ENCODE measurements at regions not wholly inside any gene's neighbourhood (a gene's known extent, or its start where the extent isn't known, plus 50 kb on each side); places are given as distances from the start of the nearest gene placed in this dataset.

- no peak for DNase-seq
- in situ Hi-C loops (cut with MboI; ENCODE audit: low pct_unique_long_range_greater_than_20kb, low sequenced_read_pairs): loop anchor here (25.0 kb wide), 2 partner anchors 178 to 278 kb away; partner anchors contain the start of genes ABCA8 and ABCA9
These were observed 170.8 kb downstream of the ABCA8 start for GRCh38 chr17:68784431-68784830.

DNA sequence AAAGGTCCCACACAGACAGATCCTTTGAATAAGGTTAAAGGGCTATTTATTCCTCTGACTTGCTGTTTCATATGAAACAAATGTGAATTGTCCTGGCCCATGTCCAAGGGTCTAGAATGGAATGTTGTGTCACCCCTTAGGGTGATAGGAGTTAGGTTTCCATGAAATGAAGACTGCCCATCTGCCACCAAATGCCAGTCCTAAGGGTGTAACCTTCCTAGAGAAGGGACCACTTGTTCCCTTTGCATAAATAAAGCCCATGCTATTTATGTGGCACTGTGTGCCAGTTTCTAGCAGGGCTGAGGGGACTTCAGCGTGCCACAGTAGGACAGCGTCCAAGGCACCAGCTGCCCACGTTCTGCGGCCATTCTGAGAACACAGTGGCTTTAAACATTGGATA, 171.3 kb downstream of the ABCA8 start:
- in situ Hi-C loops (cut with MboI; ENCODE audit: low pct_unique_long_range_greater_than_20kb, low sequenced_read_pairs): loop anchor here (25.0 kb wide), 2 partner anchors 178 to 278 kb away; partner anchors contain the start of genes ABCA8 and ABCA9
- DNase-seq: no peak

GRCh38 chr17:68782789-68783188, 172.4 kb downstream of the ABCA8 start:
- in situ Hi-C loops (cut with MboI; ENCODE audit: low pct_unique_long_range_greater_than_20kb, low sequenced_read_pairs): loop anchor here (25.0 kb wide), 2 partner anchors 180 to 280 kb away; partner anchors contain the start of genes ABCA8 and ABCA9
- DNase-seq: no peak

GRCh38 chr17:68780596-68780995, 174.6 kb downstream of the ABCA8 start:
- no peak for DNase-seq
- in situ Hi-C loops (cut with MboI; ENCODE audit: low pct_unique_long_range_greater_than_20kb, low sequenced_read_pairs): loop anchor here (25.0 kb wide), 2 partner anchors 182 to 282 kb away; partner anchors contain the start of genes ABCA8 and ABCA9

- DNase-seq: no peak
- in situ Hi-C loops (cut with MboI; ENCODE audit: low pct_unique_long_range_greater_than_20kb, low sequenced_read_pairs): loop anchor here (10.0 to 25.0 kb wide), 3 partner anchors 184 to 456 kb away; partner anchors contain the start of genes ABCA8 and ABCA9
These were observed 176.5 kb downstream of the ABCA8 start for GRCh38 chr17:68778726-68779125.

- in situ Hi-C loops (cut with MboI; ENCODE audit: low pct_unique_long_range_greater_than_20kb, low sequenced_read_pairs): loop anchor here (10.0 to 25.0 kb wide), 3 partner anchors 184 to 457 kb away; partner anchors contain the start of genes ABCA8 and ABCA9
- DNase-seq: no peak
These were observed 176.9 kb upstream of the FAM20A start for GRCh38 chr17:68777856-68778694.

GRCh38 chr17:68777243-68777855, 176.2 kb upstream of the FAM20A start:
- DNase-seq: peak; percentile 88
- in situ Hi-C loops (cut with MboI; ENCODE audit: low pct_unique_long_range_greater_than_20kb, low sequenced_read_pairs): loop anchor here (10.0 to 25.0 kb wide), 3 partner anchors 185 to 457 kb away; partner anchors contain the start of genes ABCA8 and ABCA9

GRCh38 chr17:68776451-68776850, 175.3 kb upstream of the FAM20A start:
- DNase-seq: no peak
- in situ Hi-C loops (cut with MboI; ENCODE audit: low pct_unique_long_range_greater_than_20kb, low sequenced_read_pairs): loop anchor here (10.0 to 25.0 kb wide), 3 partner anchors 186 to 458 kb away; partner anchors contain the start of genes ABCA8 and ABCA9

DNA sequence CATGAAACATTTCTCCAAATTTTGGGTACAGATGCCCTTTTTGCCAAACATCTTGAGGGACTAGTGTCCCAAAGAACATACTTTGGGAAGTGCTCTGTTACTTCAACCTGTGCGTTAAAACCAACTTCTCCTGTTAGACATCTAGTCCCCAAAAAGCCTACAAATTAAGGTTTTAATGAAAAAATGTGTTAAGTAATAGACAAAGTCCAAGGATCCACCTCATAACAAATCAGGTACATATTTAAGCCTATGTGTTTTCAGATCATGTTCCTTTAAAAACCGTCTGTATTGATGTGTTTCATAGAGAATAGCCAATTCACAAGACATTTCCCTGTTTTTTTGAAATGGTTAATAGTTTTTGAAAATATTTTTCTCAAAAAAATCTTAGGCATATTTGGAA, 174.8 kb upstream of the FAM20A start:
- DNase-seq: no peak
- in situ Hi-C loops (cut with MboI; ENCODE audit: low pct_unique_long_range_greater_than_20kb, low sequenced_read_pairs): loop anchor here (10.0 to 25.0 kb wide), 3 partner anchors 186 to 459 kb away; partner anchors contain the start of genes ABCA8 and ABCA9

- in situ Hi-C loops (cut with MboI; ENCODE audit: low pct_unique_long_range_greater_than_20kb, low sequenced_read_pairs): loop anchor here (10.0 to 25.0 kb wide), 3 partner anchors 187 to 459 kb away; partner anchors contain the start of genes ABCA8 and ABCA9
- peak; percentile 29 for DNase-seq
These were observed 174.2 kb upstream of the FAM20A start for GRCh38 chr17:68775318-68775717.

- in situ Hi-C loops (cut with MboI; ENCODE audit: low pct_unique_long_range_greater_than_20kb, low sequenced_read_pairs): loop anchor here (10.0 kb wide), 1 partner anchor 463 kb away; no protein-coding TSS in a partner anchor
- peak; percentile 87 for DNase-seq
These were observed 170.8 kb upstream of the FAM20A start for GRCh38 chr17:68771867-68772515.

DNA sequence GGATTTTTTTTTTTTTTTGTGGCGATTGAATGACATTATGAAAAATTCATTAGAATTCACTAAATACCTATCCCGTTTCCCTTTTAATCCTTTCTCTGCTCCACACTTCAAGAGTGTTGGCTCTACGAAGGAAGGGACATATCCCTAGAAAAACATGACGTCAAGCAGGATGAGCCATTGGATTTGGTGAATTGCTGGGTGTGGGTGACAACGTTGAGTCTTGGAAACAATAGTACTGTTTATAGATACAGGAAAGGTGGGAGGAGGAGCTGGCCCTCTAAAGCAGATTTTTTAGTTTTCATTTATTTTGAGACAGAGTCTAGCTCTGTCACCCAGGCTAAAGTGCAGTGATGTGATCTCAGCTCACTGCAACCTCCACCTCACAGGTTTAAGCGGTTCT, 167.6 kb upstream of the FAM20A start:
- in situ Hi-C loops (cut with MboI; ENCODE audit: low pct_unique_long_range_greater_than_20kb, low sequenced_read_pairs): no loop called here
- no peak for DNase-seq

GRCh38 chr17:68766640-68767039, 165.5 kb upstream of the FAM20A start:
- in situ Hi-C loops (cut with MboI; ENCODE audit: low pct_unique_long_range_greater_than_20kb, low sequenced_read_pairs): no loop called here
- DNase-seq: no peak

GRCh38 chr17:68763562-68763961, 162.4 kb upstream of the FAM20A start:
- in situ Hi-C loops (cut with MboI; ENCODE audit: low pct_unique_long_range_greater_than_20kb, low sequenced_read_pairs): no loop called here
- DNase-seq: no peak

- DNase-seq: no peak
- in situ Hi-C loops (cut with MboI; ENCODE audit: low pct_unique_long_range_greater_than_20kb, low sequenced_read_pairs): no loop called here
These were observed 161.7 kb upstream of the FAM20A start for GRCh38 chr17:68762911-68763310.

DNA sequence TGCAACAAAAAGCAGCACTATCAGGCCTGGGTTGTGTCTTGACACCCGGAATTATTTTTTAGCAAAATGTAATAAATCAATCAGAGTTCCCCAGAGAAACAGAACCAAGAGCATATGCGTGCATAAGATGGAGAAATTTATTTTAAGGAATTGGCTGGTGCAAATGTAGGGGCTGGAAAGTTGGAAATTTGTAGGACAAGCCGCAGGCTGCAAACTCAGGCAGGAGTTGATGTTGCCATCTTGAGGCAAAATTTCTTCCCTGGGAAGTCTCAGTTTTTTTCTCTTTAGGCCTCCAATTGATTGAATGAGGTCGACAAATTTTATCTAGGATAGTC, 158.9 kb upstream of the FAM20A start:
- in situ Hi-C loops (cut with MboI; ENCODE audit: low pct_unique_long_range_greater_than_20kb, low sequenced_read_pairs): no loop called here
- no peak for DNase-seq

DNA sequence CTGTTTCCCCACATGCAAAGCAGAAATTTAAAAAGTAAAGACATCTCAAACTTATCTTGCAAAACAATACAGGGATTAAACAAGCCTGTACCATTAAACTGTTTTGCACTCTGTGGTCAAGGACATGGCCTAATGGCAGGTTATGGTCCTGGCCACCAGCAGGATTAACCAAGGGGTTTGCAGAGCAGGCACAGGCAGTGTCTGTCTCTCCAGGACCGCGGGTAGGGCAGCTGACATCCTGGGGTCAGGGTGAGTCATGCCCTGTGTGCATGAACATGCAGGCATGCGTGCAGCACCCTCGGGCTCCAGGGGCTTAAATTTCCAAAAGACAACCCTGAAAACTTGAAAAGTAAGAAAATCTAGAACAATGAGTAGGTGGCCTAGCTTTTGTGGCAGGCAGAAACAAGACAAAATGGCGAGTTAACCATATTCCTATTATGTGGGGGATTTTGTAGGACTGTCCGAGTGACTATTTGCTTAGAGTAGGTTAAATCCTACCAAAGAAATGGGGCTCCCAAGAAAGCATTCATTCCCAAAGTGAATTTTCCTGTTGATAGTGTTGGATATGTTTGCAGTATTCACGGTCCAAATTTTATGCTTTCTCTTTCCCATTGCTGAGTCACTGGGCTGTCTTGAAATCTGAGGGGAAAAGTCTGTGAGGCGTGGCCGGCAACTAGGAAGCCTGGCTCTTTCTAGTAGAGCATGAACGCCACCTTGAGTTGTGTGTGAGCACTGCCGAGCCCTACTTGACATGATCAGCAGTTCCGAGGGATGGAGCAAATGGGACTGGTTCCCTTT, 158.4 kb upstream of the FAM20A start:
- DNase-seq: peak; percentile 92
- in situ Hi-C loops (cut with MboI; ENCODE audit: low pct_unique_long_range_greater_than_20kb, low sequenced_read_pairs): no loop called here

- in situ Hi-C loops (cut with MboI; ENCODE audit: low pct_unique_long_range_greater_than_20kb, low sequenced_read_pairs): no loop called here
- DNase-seq: no peak
These were observed 157.8 kb upstream of the FAM20A start for GRCh38 chr17:68759002-68759342.

Data from KBM-7 (cell line).